D721Med (cell line): ENCODE measurements at regions not wholly inside any gene's neighbourhood (a gene's known extent, or its start where the extent isn't known, plus 50 kb on each side); places are given as distances from the start of the nearest gene placed in this dataset.

Source experiments
- DNase-seq: peaks from one replicate; pipeline ENCODE4 v3.0.0; 2011; ENCODE audit warnings: low spot score; ENCODE audit not compliant: insufficient read length
- FAIRE-seq: peaks from 2 replicates; lab custom pipeline; 2011; peaks lifted over from hg19 to GRCh38; lab: Jason Lieb, UNC
- TF ChIP-seq, protein P1 (sequence below): IDR thresholded peaks from 2 replicates; pipeline ENCODE4 v1.5.1; 2012; ENCODE audit warnings: mild to moderate bottlenecking, control low read depth; ENCODE audit not compliant: insufficient read depth; ENCODE audit errors: missing control alignments

- FAIRE-seq, result no peak
- DNase-seq, result no peak
- TF ChIP-seq, protein P1, sequence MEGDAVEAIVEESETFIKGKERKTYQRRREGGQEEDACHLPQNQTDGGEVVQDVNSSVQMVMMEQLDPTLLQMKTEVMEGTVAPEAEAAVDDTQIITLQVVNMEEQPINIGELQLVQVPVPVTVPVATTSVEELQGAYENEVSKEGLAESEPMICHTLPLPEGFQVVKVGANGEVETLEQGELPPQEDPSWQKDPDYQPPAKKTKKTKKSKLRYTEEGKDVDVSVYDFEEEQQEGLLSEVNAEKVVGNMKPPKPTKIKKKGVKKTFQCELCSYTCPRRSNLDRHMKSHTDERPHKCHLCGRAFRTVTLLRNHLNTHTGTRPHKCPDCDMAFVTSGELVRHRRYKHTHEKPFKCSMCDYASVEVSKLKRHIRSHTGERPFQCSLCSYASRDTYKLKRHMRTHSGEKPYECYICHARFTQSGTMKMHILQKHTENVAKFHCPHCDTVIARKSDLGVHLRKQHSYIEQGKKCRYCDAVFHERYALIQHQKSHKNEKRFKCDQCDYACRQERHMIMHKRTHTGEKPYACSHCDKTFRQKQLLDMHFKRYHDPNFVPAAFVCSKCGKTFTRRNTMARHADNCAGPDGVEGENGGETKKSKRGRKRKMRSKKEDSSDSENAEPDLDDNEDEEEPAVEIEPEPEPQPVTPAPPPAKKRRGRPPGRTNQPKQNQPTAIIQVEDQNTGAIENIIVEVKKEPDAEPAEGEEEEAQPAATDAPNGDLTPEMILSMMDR, result no peak
These were observed 308.9 kb upstream of the ATP5MC3 start for GRCh38 chr2:175490360-175490791.

- TF ChIP-seq, protein P1, result no peak
- FAIRE-seq (no peak), DNase-seq (no peak)
These were observed 296.7 kb upstream of the ATP5MC3 start for GRCh38 chr2:175478096-175478768.

GRCh38 chr2:175476948-175477347, 295.4 kb upstream of the ATP5MC3 start:
- no peak for FAIRE-seq
- TF ChIP-seq, protein P1, result no peak
- no peak for DNase-seq

GRCh38 chr2:175476374-175476773, 294.9 kb upstream of the ATP5MC3 start:
- no peak for FAIRE-seq
- no peak for DNase-seq
- TF ChIP-seq, protein P1, result no peak

- DNase-seq, result no peak
- no peak for FAIRE-seq
- TF ChIP-seq, protein P1, result no peak
These were observed 293.6 kb upstream of the ATP5MC3 start for GRCh38 chr2:175475130-175475529.

- TF ChIP-seq, protein P1, result no peak
- no peak for FAIRE-seq
- DNase-seq, result no peak
These were observed 287.1 kb upstream of the ATP5MC3 start for GRCh38 chr2:175468431-175469098.

DNA sequence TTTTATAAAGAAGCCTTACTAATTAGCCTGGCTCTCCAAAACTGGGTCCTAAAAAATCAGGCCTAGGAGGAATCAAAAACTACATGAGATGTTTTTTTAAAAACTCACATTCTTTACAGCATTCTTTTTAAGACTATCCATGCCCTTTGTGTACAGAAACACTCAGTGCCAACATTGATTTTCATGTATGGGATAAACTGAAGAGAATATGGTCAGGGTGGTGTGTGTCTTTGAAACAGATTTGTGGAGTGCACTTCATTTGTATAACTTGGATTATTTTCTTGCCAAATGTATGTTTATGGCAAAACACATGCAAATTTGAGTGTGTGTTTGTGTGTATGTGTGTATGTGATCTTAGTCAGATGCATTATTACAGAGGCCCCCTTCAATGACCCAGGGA, 283.6 kb upstream of the ATP5MC3 start:
- DNase-seq (no peak), FAIRE-seq (no peak)
- TF ChIP-seq, protein P1, result no peak
